HL-60 (cell line): ENCODE measurements at regions not wholly inside any gene's neighbourhood (a gene's known extent, or its start where the extent isn't known, plus 50 kb on each side); places are given as distances from the start of the nearest gene placed in this dataset.

Experiments
- DNase-seq, 2 experiments: peaks; one replicate each; pipeline ENCODE4 v3.0.0-alpha.2; 2010 to 2020; ENCODE audit warnings: low read depth in 1 of 2, low spot score in 1 of 2
- H3K27ac ChIP-seq: fragments of 250-450 bp; sonication (Bioruptor Pico); replicated peaks from 2 replicates; pipeline ENCODE4 v1.5.1; 2020; ENCODE audit warnings: mild to moderate bottlenecking, moderate library complexity
- H3K27me3 ChIP-seq: fragments of 250-450 bp; sonication (Bioruptor Pico); 2 replicates; pipeline ENCODE4 v1.5.1; 2021; ENCODE audit warnings: mild to moderate bottlenecking, moderate library complexity; ENCODE audit not compliant: insufficient read depth, poor library complexity, severe bottlenecking
- H3K4me3 ChIP-seq: replicated peaks from 2 replicates; pipeline ENCODE4 v1.5.1; 2011; ENCODE audit warnings: mild to moderate bottlenecking, control low read depth, low read length; ENCODE audit not compliant: insufficient read depth
- CTCF ChIP-seq: IDR thresholded peaks from one replicate; pipeline ENCODE4 v1.5.1; 2011; ENCODE audit warnings: low read length, control low read depth, inconsistent platforms; ENCODE audit not compliant: insufficient read depth
- GABPA ChIP-seq: IDR thresholded peaks from 2 replicates; pipeline ENCODE4 v1.6.1; 2012; ENCODE audit warnings: low read depth
- POLR2AphosphoS5 ChIP-seq: IDR thresholded peaks from 2 replicates; pipeline ENCODE4 v1.6.1; 2012; ENCODE audit warnings: low read depth
- REST ChIP-seq: IDR thresholded peaks from 2 replicates; pipeline ENCODE4 v1.6.1; 2012; ENCODE audit warnings: low read depth; ENCODE audit not compliant: insufficient replicate concordance
- SPI1 ChIP-seq: IDR thresholded peaks from 2 replicates; pipeline ENCODE4 v1.6.1; 2012; ENCODE audit warnings: low read depth, mild to moderate bottlenecking, borderline replicate concordance

GRCh38 chr1:113250161-113250560, 140.2 kb upstream of the MAGI3 start:
- no peak overlapping the region for H3K4me3 ChIP-seq
- H3K27ac ChIP-seq = no peak overlapping the region
- no peak for DNase-seq
- H3K27me3 ChIP-seq = no peaks in the 10 kb centered on the region
- TF ChIP-seq SPI1 = no peak
- TF ChIP-seq GABPA = no peak
- no peak for TF ChIP-seq REST
- TF ChIP-seq CTCF = no peak
- no peak for TF ChIP-seq POLR2AphosphoS5

- peaks cover 3% of the 10 kb centered on the region for H3K27me3 ChIP-seq
- TF ChIP-seq POLR2AphosphoS5 (no peak), REST (no peak), SPI1 (no peak), CTCF (no peak), GABPA (no peak)
- H3K4me3 ChIP-seq = no peak overlapping the region
- H3K27ac ChIP-seq = no peak overlapping the region
- DNase-seq = no peak
These were observed 138.1 kb upstream of the MAGI3 start for GRCh38 chr1:113252166-113252565.

- DNase-seq = no peak
- Histone ChIP-seq H3K27me3 (peaks cover 3% of the 10 kb centered on the region), H3K4me3 (no peak overlapping the region), H3K27ac (no peak overlapping the region)
- TF ChIP-seq SPI1 (no peak), POLR2AphosphoS5 (no peak), CTCF (no peak), GABPA (no peak), REST (no peak)
These were observed 137.1 kb upstream of the MAGI3 start for GRCh38 chr1:113253187-113253586.
